Pons (tissue), 1 donor: ENCODE measurements at regions not wholly inside any gene's neighbourhood (a gene's known extent, or its start where the extent isn't known, plus 50 kb on each side); places are given as distances from the start of the nearest gene placed in this dataset.
"Not testable (repeated sequence)": the region's sequence is repeated elsewhere in the genome, so short reads cannot be mapped to it uniquely, and the experiment has no call there.

Experiments
- DNase-seq: peaks from one replicate; pipeline ENCODE4 v3.0.0-alpha.2; 2016; ENCODE audit warnings: low spot score

GRCh38 chr2:133882159-133882558 is 313.9 kb upstream of the NCKAP5 start:
- DNase-seq = not testable (repeated sequence)

GRCh38 chr2:133884739-133885381 is 316.6 kb upstream of the NCKAP5 start:
- DNase-seq = peak; percentile 7

GRCh38 chr2:133885847-133886246 is 317.6 kb upstream of the NCKAP5 start:
- DNase-seq = no peak

- DNase-seq = peak; percentile 84
Measured at GRCh38 chr2:133886735-133887675, 318.7 kb upstream of the NCKAP5 start.

- DNase-seq = no peak
Measured at GRCh38 chr2:133887676-133888040, 319.4 kb upstream of the NCKAP5 start.

GRCh38 chr2:133888107-133888506 is 319.8 kb upstream of the NCKAP5 start:
- DNase-seq = no peak

- DNase-seq = no peak
Measured at GRCh38 chr2:133888621-133889219, 320.5 kb upstream of the NCKAP5 start.

- no peak for DNase-seq
Measured at GRCh38 chr2:133892352-133892913, 324.2 kb upstream of the NCKAP5 start.

GRCh38 chr2:133894429-133894828 is 326.2 kb upstream of the NCKAP5 start:
- DNase-seq = no peak

- DNase-seq = not testable (repeated sequence)
Measured at GRCh38 chr2:133897838-133898237, 329.6 kb upstream of the NCKAP5 start.

- no peak for DNase-seq
Measured at GRCh38 chr2:133900909-133901308, 332.6 kb upstream of the NCKAP5 start.

- DNase-seq = no peak
Measured at GRCh38 chr2:133906396-133906795, 338.1 kb upstream of the NCKAP5 start.

- DNase-seq = no peak
Measured at GRCh38 chr2:133906926-133907325, 338.7 kb upstream of the NCKAP5 start.

GRCh38 chr2:133908171-133908570 is 339.9 kb upstream of the NCKAP5 start:
- no peak for DNase-seq

- no peak for DNase-seq
Measured at GRCh38 chr2:133918141-133918540, 335.7 kb upstream of the MGAT5 start.

GRCh38 chr2:133919285-133919684 is 334.6 kb upstream of the MGAT5 start:
- DNase-seq = no peak

- no peak for DNase-seq
Measured at GRCh38 chr2:133927894-133928293, 326.0 kb upstream of the MGAT5 start.

GRCh38 chr2:133936096-133936495 is 317.8 kb upstream of the MGAT5 start:
- DNase-seq = no peak

- no peak for DNase-seq
Measured at GRCh38 chr2:133936601-133937000, 317.3 kb upstream of the MGAT5 start.

- DNase-seq = no peak
Measured at GRCh38 chr2:133937669-133938068, 316.2 kb upstream of the MGAT5 start.

- DNase-seq = no peak
Measured at GRCh38 chr2:133940134-133940533, 313.7 kb upstream of the MGAT5 start.

GRCh38 chr2:133941666-133942065 is 312.2 kb upstream of the MGAT5 start:
- no peak for DNase-seq

GRCh38 chr2:133942398-133942797 is 311.5 kb upstream of the MGAT5 start:
- no peak for DNase-seq
